HEK293 (cell line): ENCODE measurements at regions not wholly inside any gene's neighbourhood (a gene's known extent, or its start where the extent isn't known, plus 50 kb on each side); places are given as distances from the start of the nearest gene placed in this dataset.

Source experiments
- CTCF ChIA-PET: fragments of 350-600 bp; formaldehyde crosslinking; extraction: SDS; loops from one replicate; lab custom pipeline; 2021; ENCODE audit warnings: antibody characterized with exemption; lab: Yijun Ruan, JAX
- POLR2A ChIA-PET: fragments of 300-600 bp; formaldehyde crosslinking; extraction: SDS; loops from one replicate; lab custom pipeline; 2020; ENCODE audit warnings: antibody characterized with exemption, inconsistent platforms; lab: Yijun Ruan, JAX
- H3K27ac ChIP-seq: fragments of 200-500 bp; sonication (Bioruptor generic); 2 replicates; pipeline ENCODE4 v1.5.1; 2014; ENCODE audit warnings: low read depth, low read length, control low read depth, inconsistent platforms; ENCODE audit errors: extremely low read depth
- H3K36me3 ChIP-seq, 2 experiments: fragments of 200-500 bp in 1 of 2; sonication (Bioruptor generic) in 1 of 2; 1 replicate in 1 of 2; 2 replicates in 1 of 2; pipeline ENCODE4 v1.5.1; 2014 to 2017; ENCODE audit warnings: inconsistent platforms in 2 of 2, low read length in 2 of 2; ENCODE audit not compliant: control insufficient read depth in 2 of 2, insufficient read depth in 1 of 2
- H3K4me1 ChIP-seq: fragments of 200-500 bp; sonication (Bioruptor generic); 2 replicates; pipeline ENCODE4 v1.5.1; 2014; ENCODE audit warnings: mild to moderate bottlenecking, low read length, inconsistent platforms; ENCODE audit not compliant: control insufficient read depth, insufficient read depth
- H3K4me3 ChIP-seq: 2 replicates; pipeline ENCODE4 v1.5.1; 2011; ENCODE audit warnings: low read depth, mild to moderate bottlenecking, control low read depth, low read length, moderate library complexity
- H3K9me3 ChIP-seq: fragments of 200-500 bp; sonication (Bioruptor generic); 2 replicates; pipeline ENCODE4 v1.5.1; 2014; ENCODE audit warnings: low read depth, low read length, inconsistent platforms; ENCODE audit not compliant: control insufficient read depth, insufficient read depth
- FEZF1 ChIP-seq: fragments of 450-650 bp; formaldehyde crosslinking; IDR thresholded peaks from 2 replicates; pipeline ENCODE4 v1.5.1; 2016; ENCODE audit warnings: missing biosample characterization, missing genetic modification characterization
- KLF17 ChIP-seq: fragments of 450-650 bp; formaldehyde crosslinking; IDR thresholded peaks from 2 replicates; pipeline ENCODE4 v1.5.1; 2016; ENCODE audit warnings: missing biosample characterization, missing genetic modification characterization
- KLF7 ChIP-seq: fragments of 450-650 bp; formaldehyde crosslinking; IDR thresholded peaks from 2 replicates; pipeline ENCODE4 v1.5.1; 2016; ENCODE audit warnings: missing biosample characterization, missing genetic modification characterization, borderline replicate concordance
- PATZ1 ChIP-seq: fragments of 450-650 bp; formaldehyde crosslinking; IDR thresholded peaks from 2 replicates; pipeline ENCODE4 v1.5.1; 2016; ENCODE audit warnings: missing biosample characterization, missing genetic modification characterization
- PRDM6 ChIP-seq: fragments of 450-650 bp; formaldehyde crosslinking; IDR thresholded peaks from 2 replicates; pipeline ENCODE4 v1.5.1; 2017; ENCODE audit warnings: missing biosample characterization, missing genetic modification characterization
- RBAK ChIP-seq: fragments of 450-650 bp; formaldehyde crosslinking; IDR thresholded peaks from 2 replicates; pipeline ENCODE4 v1.5.1; 2016; ENCODE audit warnings: missing biosample characterization, missing genetic modification characterization
- SETDB1 ChIP-seq: IDR thresholded peaks from one replicate; pipeline ENCODE4 v1.6.1; 2017; ENCODE audit warnings: mild to moderate bottlenecking, low read length, moderate library complexity, mixed read lengths; ENCODE audit not compliant: insufficient read length
- TSHZ1 ChIP-seq: fragments of 450-650 bp; formaldehyde crosslinking; IDR thresholded peaks from 2 replicates; pipeline ENCODE4 v1.5.1; 2016; ENCODE audit warnings: missing biosample characterization, missing genetic modification characterization, borderline replicate concordance
- ZFP41 ChIP-seq: fragments of 450-650 bp; formaldehyde crosslinking; IDR thresholded peaks from 2 replicates; pipeline ENCODE4 v1.5.1; 2016; ENCODE audit warnings: missing biosample characterization, missing genetic modification characterization, borderline replicate concordance
- ZNF114 ChIP-seq: fragments of 450-650 bp; formaldehyde crosslinking; IDR thresholded peaks from 2 replicates; pipeline ENCODE4 v1.5.0; 2017; ENCODE audit warnings: missing biosample characterization, missing genetic modification characterization
- ZNF175 ChIP-seq: fragments of 450-650 bp; formaldehyde crosslinking; IDR thresholded peaks from 2 replicates; pipeline ENCODE4 v1.5.1; 2016; ENCODE audit warnings: missing biosample characterization, missing genetic modification characterization
- ZNF19 ChIP-seq: fragments of 450-650 bp; formaldehyde crosslinking; IDR thresholded peaks from 2 replicates; pipeline ENCODE4; 2016; ENCODE audit warnings: missing biosample characterization, missing genetic modification characterization, low read depth
- ZNF248 ChIP-seq: fragments of 450-650 bp; formaldehyde crosslinking; IDR thresholded peaks from 2 replicates; pipeline ENCODE4 v1.5.1; 2017; ENCODE audit warnings: missing biosample characterization, missing genetic modification characterization
- ZNF335 ChIP-seq: fragments of 450-650 bp; formaldehyde crosslinking; conservative IDR thresholded peaks from 2 replicates; pipeline ENCODE4 v1.5.1; 2016; ENCODE audit warnings: missing biosample characterization, missing genetic modification characterization
- ZNF433 ChIP-seq: fragments of 450-650 bp; formaldehyde crosslinking; IDR thresholded peaks from 2 replicates; pipeline ENCODE4 v1.5.1; 2016; ENCODE audit warnings: missing biosample characterization, missing genetic modification characterization, low read depth
- ZNF510 ChIP-seq: fragments of 450-650 bp; formaldehyde crosslinking; IDR thresholded peaks from 2 replicates; pipeline ENCODE4 v1.5.1; 2018; ENCODE audit warnings: mild to moderate bottlenecking, missing genetic modification characterization, missing biosample characterization; ENCODE audit not compliant: insufficient replicate concordance
- ZNF596 ChIP-seq: fragments of 450-650 bp; IDR thresholded peaks from 2 replicates; pipeline ENCODE4 v1.5.0; 2018; ENCODE audit warnings: missing biosample characterization, mild to moderate bottlenecking, missing genetic modification characterization, moderate library complexity
- ZNF600 ChIP-seq: fragments of 450-650 bp; formaldehyde crosslinking; IDR thresholded peaks from 2 replicates; pipeline ENCODE4 v1.5.1; 2016; ENCODE audit warnings: missing biosample characterization, missing genetic modification characterization
- ZNF639 ChIP-seq: fragments of 450-650 bp; formaldehyde crosslinking; IDR thresholded peaks from 2 replicates; pipeline ENCODE4 v1.5.1; 2016; ENCODE audit warnings: missing biosample characterization, missing genetic modification characterization
- ZNF747 ChIP-seq: fragments of 450-650 bp; formaldehyde crosslinking; IDR thresholded peaks from 2 replicates; pipeline ENCODE4 v1.5.1; 2016; ENCODE audit warnings: missing biosample characterization, missing genetic modification characterization
- ZNF843 ChIP-seq: fragments of 450-650 bp; formaldehyde crosslinking; IDR thresholded peaks from 2 replicates; pipeline ENCODE4 v1.5.1; 2016; ENCODE audit warnings: missing biosample characterization, missing genetic modification characterization
- ZSCAN5A ChIP-seq: fragments of 450-650 bp; formaldehyde crosslinking; IDR thresholded peaks from 2 replicates; pipeline ENCODE4 v1.5.1; 2016; ENCODE audit warnings: missing biosample characterization, missing genetic modification characterization

- Histone ChIP-seq H3K36me3 (no peaks in the 10 kb centered on the region), H3K4me1 (no peaks in the 10 kb centered on the region), H3K9me3 (no peaks in the 10 kb centered on the region), H3K4me3 (no peak overlapping the region), H3K27ac (no peak overlapping the region)
- no peak for TF ChIP-seq ZNF175 (tag by site-specific recombination)
- TF ChIP-seq ZNF510 (tag by site-specific recombination) = no peak
- no peak for TF ChIP-seq ZNF600 (tag by site-specific recombination)
- no peak for TF ChIP-seq ZFP41 (tag by site-specific recombination)
- no peak for TF ChIP-seq ZNF248 (tag by site-specific recombination)
- no peak for TF ChIP-seq ZNF596 (tag by site-specific recombination)
- no peak for TF ChIP-seq ZSCAN5A
- TF ChIP-seq ZNF639 = no peak
- no peak for TF ChIP-seq PRDM6 (tag by site-specific recombination)
- no peak for TF ChIP-seq ZNF19 (tag by site-specific recombination)
- TF ChIP-seq ZNF335 (tag by site-specific recombination) = no peak
- TF ChIP-seq KLF7 (tag by site-specific recombination) = no peak
- TF ChIP-seq RBAK (tag by site-specific recombination) = no peak
- POLR2A ChIA-PET = no interaction called here
- CTCF ChIA-PET = interaction anchor here (0.6 kb wide), 1 partner anchor 592 kb away, joined by 3 read pairs; no protein-coding TSS in a partner anchor
These were observed 174.5 kb downstream of the AASDH start for GRCh38 chr4:56212774-56213173.

GRCh38 chr4:56211202-56211601, 176.1 kb downstream of the AASDH start:
- Histone ChIP-seq H3K27ac (no peak overlapping the region), H3K36me3 (no peaks in the 10 kb centered on the region), H3K4me3 (no peak overlapping the region), H3K4me1 (no peaks in the 10 kb centered on the region)
- peak; percentile 16 for TF ChIP-seq SETDB1
- no peak for TF ChIP-seq ZNF433 (tag by site-specific recombination)
- TF ChIP-seq, all 188 proteins: peak for 1
- H3K9me3 ChIP-seq = no peaks in the 10 kb centered on the region
- CTCF ChIA-PET = no interaction called here
- POLR2A ChIA-PET = no interaction called here

GRCh38 chr4:56210397-56210796, 176.9 kb downstream of the AASDH start:
- ChIA-PET CTCF (no interaction called here), POLR2A (no interaction called here)
- no peaks in the 10 kb centered on the region for H3K4me1 ChIP-seq
- no peak overlapping the region for H3K27ac ChIP-seq
- H3K36me3 ChIP-seq = no peaks in the 10 kb centered on the region
- no peaks in the 10 kb centered on the region for H3K9me3 ChIP-seq
- H3K4me3 ChIP-seq = no peak overlapping the region
- TF ChIP-seq ZNF747 (tag by site-specific recombination) = no peak
- TF ChIP-seq ZNF114 (tag by site-specific recombination) = no peak
- TF ChIP-seq ZNF596 (tag by site-specific recombination) = no peak
- TF ChIP-seq KLF17 = no peak
- no peak for TF ChIP-seq PATZ1
- no peak for TF ChIP-seq FEZF1 (tag by site-specific recombination)
- no peak for TF ChIP-seq TSHZ1 (tag by site-specific recombination)
- TF ChIP-seq ZNF843 = no peak
